Panc1 (cell line): ENCODE measurements at regions not wholly inside any gene's neighbourhood (a gene's known extent, or its start where the extent isn't known, plus 50 kb on each side); places are given as distances from the start of the nearest gene placed in this dataset.

Source experiments
- ATAC-seq: fragments of 200-7000 bp; cut with Tn5 transposase; 2 replicates; pipeline ENCODE4 v1.9.1; 2020; ENCODE audit warnings: mild to moderate bottlenecking, moderate library complexity
- BruUV-seq: library from RNA; stranded (reverse); fragments of 400-500 nt; replicated peaks from 2 replicates; lab custom pipeline; 2021; lab: Mats Ljungman, UMichigan
- CTCF ChIA-PET: fragments of 300-600 bp; sonication (Branson Sonifier 250); formaldehyde crosslinking; loops from one replicate; lab custom pipeline; 2022; ENCODE audit warnings: antibody characterized with exemption; lab: Charles Lee
- POLR2A ChIA-PET: fragments of 300-600 bp; sonication (Branson Sonifier 250); formaldehyde crosslinking; loops from one replicate; lab custom pipeline; 2022; ENCODE audit warnings: antibody characterized with exemption; lab: Charles Lee
- DNase-seq: peaks from one replicate; pipeline ENCODE4 v3.0.0-alpha.2; 2010; ENCODE audit warnings: low read depth, low spot score
- H3K27ac ChIP-seq: 2 replicates; pipeline ENCODE4 v1.5.1; 2011; ENCODE audit warnings: mild to moderate bottlenecking, low read length, inconsistent platforms
- H3K27me3 ChIP-seq: fragments of 200-500 bp; sonication (Bioruptor generic); 2 replicates; pipeline ENCODE4 v1.6.0; 2014; ENCODE audit warnings: low read length, inconsistent platforms; ENCODE audit not compliant: control insufficient read depth, insufficient read depth
- H3K36me3 ChIP-seq: fragments of 200-500 bp; sonication (Bioruptor generic); 2 replicates; pipeline ENCODE4 v1.5.1; 2014; ENCODE audit warnings: inconsistent platforms, mild to moderate bottlenecking, low read length, moderate library complexity; ENCODE audit not compliant: control insufficient read depth, insufficient read depth
- H3K4me1 ChIP-seq: 2 replicates; pipeline ENCODE4 v1.5.1; 2011; ENCODE audit warnings: inconsistent platforms, mild to moderate bottlenecking, low read length, moderate library complexity; ENCODE audit not compliant: control insufficient read depth, insufficient read depth
- H3K4me3 ChIP-seq, 2 experiments: 2 replicates each; pipeline ENCODE4 v1.5.1; 2011 to 2012; ENCODE audit warnings: low read depth in 2 of 2, low read length in 2 of 2, mild to moderate bottlenecking in 2 of 2, inconsistent platforms in 1 of 2, moderate library complexity in 1 of 2
- H3K9me3 ChIP-seq: fragments of 200-500 bp; sonication (Bioruptor generic); 2 replicates; pipeline ENCODE4 v1.5.1; 2014; ENCODE audit warnings: low read depth, mild to moderate bottlenecking, inconsistent platforms, low read length, moderate library complexity; ENCODE audit not compliant: control insufficient read depth, insufficient read depth
- POLR2AphosphoS5 ChIP-seq: IDR thresholded peaks from 2 replicates; pipeline ENCODE4 v1.6.1; 2012; ENCODE audit warnings: mild to moderate bottlenecking, low read depth, low read length, moderate library complexity
- SIN3A ChIP-seq: IDR thresholded peaks from 2 replicates; pipeline ENCODE4 v1.6.1; 2012; ENCODE audit warnings: low read depth, mild to moderate bottlenecking, low read length, moderate library complexity, borderline replicate concordance; ENCODE audit not compliant: insufficient read depth
- TCF7L2 ChIP-seq: IDR thresholded peaks from 2 replicates; pipeline ENCODE4 v1.6.1; 2011; ENCODE audit warnings: mild to moderate bottlenecking, low read depth, low read length, inconsistent platforms
- in situ Hi-C: cut with HindIII; loops from 2 replicates; pipeline ENCODE4 v1.10.0; 2016; ENCODE audit warnings: low sequenced_read_pairs, low pct_unique_long_range_greater_than_20kb
- intact Hi-C: fragments of 100-400 bp; cut with micrococcal nuclease; formaldehyde crosslinking; loops from one replicate; pipeline ENCODE4 v1.10.0; 2022; ENCODE audit not compliant: unreplicated experiment
- TF ChIP-seq, protein P1 (sequence below), 2 experiments: IDR thresholded peaks; 2 replicates each; pipeline ENCODE4 v1.6.1; 2011 to 2012; ENCODE audit warnings: low read depth in 2 of 2, control low read depth in 1 of 2, low read length in 1 of 2, mild to moderate bottlenecking in 1 of 2, moderate library complexity in 1 of 2; ENCODE audit not compliant: insufficient read depth in 1 of 2
- TF ChIP-seq, protein P2 (sequence below): fragments of 450-650 bp; IDR thresholded peaks from 2 replicates; pipeline ENCODE4 v1.5.1; 2017; ENCODE audit warnings: mild to moderate bottlenecking

DNA sequence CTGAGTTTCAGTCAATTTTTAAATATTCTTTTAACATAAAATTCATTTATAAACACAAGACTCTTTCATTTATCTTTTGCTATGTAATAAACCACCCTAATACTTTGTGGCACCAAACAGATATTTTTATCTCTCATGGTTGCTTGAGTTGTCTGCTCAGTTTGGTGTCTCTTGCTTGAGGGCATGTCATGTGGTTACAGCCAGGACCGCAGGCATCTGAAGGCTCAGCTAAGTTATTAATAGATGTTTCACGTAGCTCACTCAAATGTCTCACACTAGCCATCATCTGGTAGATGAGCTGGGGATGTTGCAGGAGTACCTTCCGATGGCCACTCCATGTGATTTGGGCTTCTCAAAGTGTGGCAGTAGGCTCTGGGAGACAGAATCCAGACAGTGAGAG is 597.8 kb downstream of the ETNK1 start:
- in situ Hi-C loops = no loop called here

DNA sequence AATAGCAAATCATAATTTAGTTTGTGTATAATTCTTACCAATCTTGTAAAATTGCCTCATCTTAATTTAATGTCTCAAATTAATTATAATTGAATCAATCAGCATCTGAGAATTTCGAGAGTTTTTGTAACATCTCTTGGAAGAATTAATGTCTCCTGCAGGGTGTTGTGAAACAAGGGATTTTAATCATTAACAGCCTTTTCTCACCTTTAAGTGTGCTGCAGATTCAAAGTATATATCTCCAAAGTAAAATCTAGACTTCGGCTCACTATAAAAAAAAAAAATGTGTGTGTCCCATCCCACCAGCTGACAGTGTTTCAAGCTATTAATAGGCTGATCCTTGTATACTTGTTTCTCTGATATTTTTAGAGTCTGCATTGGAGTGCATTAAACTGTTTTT is 603.1 kb downstream of the ETNK1 start:
- ChIA-PET CTCF (no interaction called here), POLR2A (no interaction called here)
- H3K4me3 ChIP-seq = no peak overlapping the region
- no peak overlapping the region for H3K27ac ChIP-seq
- TF ChIP-seq, protein P1, sequence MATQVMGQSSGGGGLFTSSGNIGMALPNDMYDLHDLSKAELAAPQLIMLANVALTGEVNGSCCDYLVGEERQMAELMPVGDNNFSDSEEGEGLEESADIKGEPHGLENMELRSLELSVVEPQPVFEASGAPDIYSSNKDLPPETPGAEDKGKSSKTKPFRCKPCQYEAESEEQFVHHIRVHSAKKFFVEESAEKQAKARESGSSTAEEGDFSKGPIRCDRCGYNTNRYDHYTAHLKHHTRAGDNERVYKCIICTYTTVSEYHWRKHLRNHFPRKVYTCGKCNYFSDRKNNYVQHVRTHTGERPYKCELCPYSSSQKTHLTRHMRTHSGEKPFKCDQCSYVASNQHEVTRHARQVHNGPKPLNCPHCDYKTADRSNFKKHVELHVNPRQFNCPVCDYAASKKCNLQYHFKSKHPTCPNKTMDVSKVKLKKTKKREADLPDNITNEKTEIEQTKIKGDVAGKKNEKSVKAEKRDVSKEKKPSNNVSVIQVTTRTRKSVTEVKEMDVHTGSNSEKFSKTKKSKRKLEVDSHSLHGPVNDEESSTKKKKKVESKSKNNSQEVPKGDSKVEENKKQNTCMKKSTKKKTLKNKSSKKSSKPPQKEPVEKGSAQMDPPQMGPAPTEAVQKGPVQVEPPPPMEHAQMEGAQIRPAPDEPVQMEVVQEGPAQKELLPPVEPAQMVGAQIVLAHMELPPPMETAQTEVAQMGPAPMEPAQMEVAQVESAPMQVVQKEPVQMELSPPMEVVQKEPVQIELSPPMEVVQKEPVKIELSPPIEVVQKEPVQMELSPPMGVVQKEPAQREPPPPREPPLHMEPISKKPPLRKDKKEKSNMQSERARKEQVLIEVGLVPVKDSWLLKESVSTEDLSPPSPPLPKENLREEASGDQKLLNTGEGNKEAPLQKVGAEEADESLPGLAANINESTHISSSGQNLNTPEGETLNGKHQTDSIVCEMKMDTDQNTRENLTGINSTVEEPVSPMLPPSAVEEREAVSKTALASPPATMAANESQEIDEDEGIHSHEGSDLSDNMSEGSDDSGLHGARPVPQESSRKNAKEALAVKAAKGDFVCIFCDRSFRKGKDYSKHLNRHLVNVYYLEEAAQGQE (IDR thresholded peaks at IDR 0.05; ENCODE audit: insufficient read depth in 1 of 2, low read depth in 2 of 2, low read length in 1 of 2) = no peak
- TF ChIP-seq SIN3A (no peak), POLR2AphosphoS5 (no peak), TCF7L2 (no peak)
- TF ChIP-seq, protein P2, sequence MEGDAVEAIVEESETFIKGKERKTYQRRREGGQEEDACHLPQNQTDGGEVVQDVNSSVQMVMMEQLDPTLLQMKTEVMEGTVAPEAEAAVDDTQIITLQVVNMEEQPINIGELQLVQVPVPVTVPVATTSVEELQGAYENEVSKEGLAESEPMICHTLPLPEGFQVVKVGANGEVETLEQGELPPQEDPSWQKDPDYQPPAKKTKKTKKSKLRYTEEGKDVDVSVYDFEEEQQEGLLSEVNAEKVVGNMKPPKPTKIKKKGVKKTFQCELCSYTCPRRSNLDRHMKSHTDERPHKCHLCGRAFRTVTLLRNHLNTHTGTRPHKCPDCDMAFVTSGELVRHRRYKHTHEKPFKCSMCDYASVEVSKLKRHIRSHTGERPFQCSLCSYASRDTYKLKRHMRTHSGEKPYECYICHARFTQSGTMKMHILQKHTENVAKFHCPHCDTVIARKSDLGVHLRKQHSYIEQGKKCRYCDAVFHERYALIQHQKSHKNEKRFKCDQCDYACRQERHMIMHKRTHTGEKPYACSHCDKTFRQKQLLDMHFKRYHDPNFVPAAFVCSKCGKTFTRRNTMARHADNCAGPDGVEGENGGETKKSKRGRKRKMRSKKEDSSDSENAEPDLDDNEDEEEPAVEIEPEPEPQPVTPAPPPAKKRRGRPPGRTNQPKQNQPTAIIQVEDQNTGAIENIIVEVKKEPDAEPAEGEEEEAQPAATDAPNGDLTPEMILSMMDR = no peak
- no peaks in the 10 kb centered on the region for H3K36me3 ChIP-seq
- no peaks in the 10 kb centered on the region for H3K9me3 ChIP-seq
- no peaks in the 10 kb centered on the region for H3K4me1 ChIP-seq
- no TSS peak for BruUV-seq
- ATAC-seq (no peak), DNase-seq (no peak)
- no peaks in the 10 kb centered on the region for H3K27me3 ChIP-seq
- intact Hi-C loops = no loop called here
- in situ Hi-C loops = no loop called here

More for the DNA sequence above, 597.8 kb downstream of the ETNK1 start:
- Histone ChIP-seq H3K4me3 (no peak overlapping the region), H3K4me1 (no peaks in the 10 kb centered on the region), H3K27ac (no peak overlapping the region), H3K36me3 (no peaks in the 10 kb centered on the region), H3K27me3 (no peaks in the 10 kb centered on the region), H3K9me3 (no peaks in the 10 kb centered on the region)
- ChIA-PET POLR2A (no interaction called here), CTCF (no interaction called here)
- DNase-seq (no peak), ATAC-seq (no peak)
- TF ChIP-seq POLR2AphosphoS5 = no peak
- TF ChIP-seq, protein P2 = no peak
- TF ChIP-seq, protein P1 (IDR thresholded peaks at IDR 0.05; ENCODE audit: insufficient read depth in 1 of 2, low read depth in 2 of 2, low read length in 1 of 2) = no peak
- no peak for TF ChIP-seq SIN3A
- no peak for TF ChIP-seq TCF7L2
- intact Hi-C loops = no loop called here
- BruUV-seq = no TSS peak
